Nephron progenitor cell (in vitro differentiated cells): ENCODE measurements at regions not wholly inside any gene's neighbourhood (a gene's known extent, or its start where the extent isn't known, plus 50 kb on each side); places are given as distances from the start of the nearest gene placed in this dataset.
"Not testable (repeated sequence)": the region's sequence is repeated elsewhere in the genome, so short reads cannot be mapped to it uniquely, and the experiment has no call there.

Experiments
- DNase-seq: peaks from one replicate; pipeline ENCODE4 v3.0.0; 2021
- H3K27ac Mint-ChIP-seq: 2 replicates; pipeline ENCODE4 v1.8.0; 2021; ENCODE audit warnings: mild to moderate bottlenecking, moderate library complexity, mixed read lengths
- H3K27me3 Mint-ChIP-seq: 2 replicates; pipeline ENCODE4 v1.8.0; 2021; ENCODE audit warnings: mild to moderate bottlenecking, low read depth, mixed read lengths; ENCODE audit not compliant: poor library complexity
- H3K36me3 Mint-ChIP-seq: 2 replicates; pipeline ENCODE4 v1.8.0; 2021; ENCODE audit warnings: low read depth, mixed read lengths
- H3K4me1 Mint-ChIP-seq: 2 replicates; pipeline ENCODE4 v1.8.0; 2021; ENCODE audit warnings: mixed read lengths
- H3K4me3 Mint-ChIP-seq: 2 replicates; pipeline ENCODE4 v1.8.0; 2021; ENCODE audit warnings: mild to moderate bottlenecking, moderate library complexity, mixed read lengths
- H3K9me3 Mint-ChIP-seq: 2 replicates; pipeline ENCODE4 v1.8.0; 2021; ENCODE audit warnings: mild to moderate bottlenecking, moderate library complexity, mixed read lengths
- TF ChIP-seq, protein P1 (sequence below): fragments of 200-600 bp; sonication (generic); IDR thresholded peaks from 2 replicates; pipeline ENCODE4 v1.5.0; 2021; ENCODE audit warnings: antibody characterized with exemption

DNA sequence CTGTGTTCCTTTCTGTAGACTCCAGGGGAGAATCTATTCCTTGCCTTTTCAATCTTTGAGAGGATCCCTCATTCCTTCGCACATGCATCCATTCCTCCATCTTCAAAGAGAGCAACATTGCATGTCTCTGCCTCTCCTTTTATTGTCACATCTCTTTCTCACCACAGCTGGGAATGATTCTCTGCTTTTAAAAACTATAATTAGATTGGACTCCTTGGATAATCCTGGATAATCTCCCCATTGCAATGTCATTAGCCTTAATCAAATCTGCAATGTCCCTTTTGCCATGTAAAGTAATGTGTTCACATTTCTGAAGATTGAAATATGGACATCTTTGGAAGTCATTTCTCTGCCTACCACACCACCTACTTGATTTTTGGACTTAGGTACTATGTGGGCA is 750.1 kb downstream of the COL12A1 start:
- TF ChIP-seq, protein P1, sequence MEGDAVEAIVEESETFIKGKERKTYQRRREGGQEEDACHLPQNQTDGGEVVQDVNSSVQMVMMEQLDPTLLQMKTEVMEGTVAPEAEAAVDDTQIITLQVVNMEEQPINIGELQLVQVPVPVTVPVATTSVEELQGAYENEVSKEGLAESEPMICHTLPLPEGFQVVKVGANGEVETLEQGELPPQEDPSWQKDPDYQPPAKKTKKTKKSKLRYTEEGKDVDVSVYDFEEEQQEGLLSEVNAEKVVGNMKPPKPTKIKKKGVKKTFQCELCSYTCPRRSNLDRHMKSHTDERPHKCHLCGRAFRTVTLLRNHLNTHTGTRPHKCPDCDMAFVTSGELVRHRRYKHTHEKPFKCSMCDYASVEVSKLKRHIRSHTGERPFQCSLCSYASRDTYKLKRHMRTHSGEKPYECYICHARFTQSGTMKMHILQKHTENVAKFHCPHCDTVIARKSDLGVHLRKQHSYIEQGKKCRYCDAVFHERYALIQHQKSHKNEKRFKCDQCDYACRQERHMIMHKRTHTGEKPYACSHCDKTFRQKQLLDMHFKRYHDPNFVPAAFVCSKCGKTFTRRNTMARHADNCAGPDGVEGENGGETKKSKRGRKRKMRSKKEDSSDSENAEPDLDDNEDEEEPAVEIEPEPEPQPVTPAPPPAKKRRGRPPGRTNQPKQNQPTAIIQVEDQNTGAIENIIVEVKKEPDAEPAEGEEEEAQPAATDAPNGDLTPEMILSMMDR, result no peak
- Mint-ChIP-seq H3K36me3 (no peaks in the 10 kb centered on the region), H3K27ac (no peak overlapping the region), H3K4me3 (no peak overlapping the region), H3K4me1 (no peaks in the 10 kb centered on the region), H3K27me3 (peaks cover 7% of the 10 kb centered on the region), H3K9me3 (no peaks in the 10 kb centered on the region)
- DNase-seq, result no peak

DNA sequence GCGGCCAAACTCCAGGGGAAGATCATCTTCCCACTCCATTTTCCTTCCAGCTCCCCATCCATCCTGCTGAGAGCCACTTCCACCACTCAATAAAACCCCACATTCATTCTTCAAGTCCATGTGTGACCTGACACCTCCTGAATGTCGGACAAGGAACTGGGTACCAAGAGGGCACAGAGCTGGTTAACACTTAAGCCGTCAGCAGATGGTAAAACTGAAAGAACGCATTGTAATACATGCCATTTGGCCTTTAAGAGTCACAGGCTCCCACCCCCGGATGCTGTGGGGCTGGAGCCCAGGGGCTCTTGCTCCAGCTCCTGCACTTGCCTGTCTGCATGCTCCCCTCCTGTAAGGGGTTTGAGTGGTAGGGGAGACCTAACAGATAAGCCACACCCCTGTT is 753.9 kb downstream of the COL12A1 start:
- Mint-ChIP-seq H3K9me3 (no peaks in the 10 kb centered on the region), H3K36me3 (no peaks in the 10 kb centered on the region), H3K27ac (no peak overlapping the region), H3K4me3 (no peak overlapping the region), H3K4me1 (no peaks in the 10 kb centered on the region), H3K27me3 (peaks cover 7% of the 10 kb centered on the region)
- TF ChIP-seq, protein P1, result no peak
- DNase-seq, result no peak

DNA sequence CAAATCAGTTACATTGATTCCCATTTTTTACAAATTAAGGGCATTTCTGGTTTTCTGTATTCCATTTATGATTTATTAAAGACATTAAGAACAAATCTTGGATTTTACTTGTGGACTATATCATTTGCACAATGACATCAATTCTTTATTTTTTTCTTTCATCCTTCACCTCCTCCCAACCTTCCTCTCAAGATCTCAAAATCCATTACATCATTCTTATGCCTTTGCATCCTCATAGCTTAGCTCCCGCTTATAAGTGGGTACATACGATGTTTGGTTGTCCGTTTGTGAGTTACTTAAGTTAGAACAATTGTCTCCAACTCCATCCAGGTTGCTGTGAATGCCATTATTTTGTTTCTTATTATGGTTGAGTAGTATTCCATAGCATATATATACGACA is 752.8 kb downstream of the CD109 start:
- Mint-ChIP-seq H3K36me3 (no peaks in the 10 kb centered on the region), H3K4me1 (no peaks in the 10 kb centered on the region), H3K4me3 (no peak overlapping the region), H3K27me3 (peaks cover 4% of the 10 kb centered on the region), H3K9me3 (no peaks in the 10 kb centered on the region), H3K27ac (no peak overlapping the region)
- TF ChIP-seq, protein P1, result no peak
- DNase-seq, result no peak

DNA sequence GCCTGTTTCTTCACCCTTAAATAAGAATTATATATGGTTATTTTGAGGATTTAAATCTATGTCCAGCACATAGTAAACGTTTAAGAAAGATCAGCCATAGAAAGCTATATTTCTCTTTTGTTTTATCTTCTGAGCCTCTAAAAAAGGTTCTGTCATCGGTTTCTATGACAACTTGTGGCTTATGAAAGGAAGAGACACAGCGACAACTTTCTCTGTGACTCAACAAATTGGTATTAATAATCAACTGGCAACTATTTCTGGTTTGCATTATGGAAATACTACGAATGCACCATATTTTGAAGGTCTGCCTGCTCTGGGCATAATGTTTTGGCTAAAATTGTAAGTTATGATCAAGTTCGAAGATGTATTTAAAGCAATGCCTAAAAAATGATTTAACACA is 751.0 kb downstream of the CD109 start:
- no peaks in the 10 kb centered on the region for H3K4me1 Mint-ChIP-seq
- no peak overlapping the region for H3K4me3 Mint-ChIP-seq
- TF ChIP-seq, protein P1, result no peak
- no peaks in the 10 kb centered on the region for H3K36me3 Mint-ChIP-seq
- no peak for DNase-seq
- no peaks in the 10 kb centered on the region for H3K9me3 Mint-ChIP-seq
- peaks cover 4% of the 10 kb centered on the region for H3K27me3 Mint-ChIP-seq
- H3K27ac Mint-ChIP-seq, result no peak overlapping the region

DNA sequence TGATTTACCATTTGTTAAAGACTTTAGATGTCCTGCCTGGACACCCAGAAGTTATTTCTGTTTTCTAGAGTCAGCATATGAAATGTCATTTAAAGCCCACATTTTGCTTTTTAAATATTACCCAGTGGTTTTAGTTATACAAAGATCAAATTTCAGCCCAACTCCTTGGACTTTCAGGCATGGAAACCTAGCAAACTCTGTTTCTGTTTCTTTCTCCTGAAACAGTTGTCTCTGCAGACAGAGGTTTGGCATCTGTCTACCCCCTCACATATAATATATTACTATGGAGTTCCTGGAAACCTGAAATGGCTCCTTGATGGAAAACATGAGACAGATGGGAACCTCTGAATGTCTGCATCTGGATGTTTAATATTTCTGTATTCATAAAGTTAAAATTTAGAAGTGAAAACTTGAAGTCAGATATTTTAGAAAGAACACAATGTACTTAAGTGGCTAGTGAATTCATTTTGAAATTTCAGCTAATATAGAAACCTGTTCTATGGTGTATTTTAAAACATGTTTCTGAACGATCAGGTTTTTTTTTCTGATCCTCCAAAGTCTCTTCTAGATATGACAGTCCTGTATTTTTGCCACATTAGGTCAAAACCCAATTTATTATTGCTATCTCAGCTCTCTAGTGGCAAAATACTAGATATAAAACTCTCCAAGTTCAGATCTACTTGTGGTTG is 743.3 kb downstream of the CD109 start:
- no peaks in the 10 kb centered on the region for H3K4me1 Mint-ChIP-seq
- no peaks in the 10 kb centered on the region for H3K36me3 Mint-ChIP-seq
- peaks cover 3% of the 10 kb centered on the region for H3K27me3 Mint-ChIP-seq
- no peak overlapping the region for H3K4me3 Mint-ChIP-seq
- H3K9me3 Mint-ChIP-seq, result no peaks in the 10 kb centered on the region
- DNase-seq, result no peak
- H3K27ac Mint-ChIP-seq, result no peak overlapping the region
- TF ChIP-seq, protein P1, result no peak

DNA sequence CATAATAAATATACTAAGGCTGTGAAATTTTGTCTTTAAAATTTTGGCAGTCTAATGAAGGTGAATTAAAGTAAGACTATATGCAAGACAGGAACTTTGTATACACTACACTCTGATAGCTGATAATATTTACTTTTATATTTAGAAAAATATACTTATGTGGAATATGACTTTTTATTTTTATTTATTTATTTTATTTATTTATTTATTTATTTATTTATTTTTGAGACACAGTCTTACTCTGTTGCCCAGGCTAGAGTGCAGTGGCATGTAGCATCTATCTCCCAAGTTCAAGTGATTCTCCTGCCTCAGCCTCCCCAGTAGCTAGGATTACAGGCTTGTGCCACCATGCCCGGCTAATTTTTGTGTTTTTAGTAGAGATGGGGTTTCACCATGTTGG is 742.4 kb downstream of the CD109 start:
- not testable (repeated sequence) for H3K36me3 Mint-ChIP-seq, H3K27me3 Mint-ChIP-seq, H3K27ac Mint-ChIP-seq, DNase-seq, H3K4me3 Mint-ChIP-seq, H3K4me1 Mint-ChIP-seq, H3K9me3 Mint-ChIP-seq
